ENCODE measurements at regions not wholly inside any gene's neighbourhood (a gene's known extent, or its start where the extent isn't known, plus 50 kb on each side); places are given as distances from the start of the nearest gene placed in this dataset.

GRCh38 chr2:37460896-37461229 is 116.4 kb downstream of the QPCT start:
- TF ChIP-seq, protein P1, sequence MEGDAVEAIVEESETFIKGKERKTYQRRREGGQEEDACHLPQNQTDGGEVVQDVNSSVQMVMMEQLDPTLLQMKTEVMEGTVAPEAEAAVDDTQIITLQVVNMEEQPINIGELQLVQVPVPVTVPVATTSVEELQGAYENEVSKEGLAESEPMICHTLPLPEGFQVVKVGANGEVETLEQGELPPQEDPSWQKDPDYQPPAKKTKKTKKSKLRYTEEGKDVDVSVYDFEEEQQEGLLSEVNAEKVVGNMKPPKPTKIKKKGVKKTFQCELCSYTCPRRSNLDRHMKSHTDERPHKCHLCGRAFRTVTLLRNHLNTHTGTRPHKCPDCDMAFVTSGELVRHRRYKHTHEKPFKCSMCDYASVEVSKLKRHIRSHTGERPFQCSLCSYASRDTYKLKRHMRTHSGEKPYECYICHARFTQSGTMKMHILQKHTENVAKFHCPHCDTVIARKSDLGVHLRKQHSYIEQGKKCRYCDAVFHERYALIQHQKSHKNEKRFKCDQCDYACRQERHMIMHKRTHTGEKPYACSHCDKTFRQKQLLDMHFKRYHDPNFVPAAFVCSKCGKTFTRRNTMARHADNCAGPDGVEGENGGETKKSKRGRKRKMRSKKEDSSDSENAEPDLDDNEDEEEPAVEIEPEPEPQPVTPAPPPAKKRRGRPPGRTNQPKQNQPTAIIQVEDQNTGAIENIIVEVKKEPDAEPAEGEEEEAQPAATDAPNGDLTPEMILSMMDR (IDR thresholded peaks at IDR 0.05), result no peak
- TF ChIP-seq POLR2A (IDR thresholded peaks at IDR 0.05) (no peak), POLR2AphosphoS5 (IDR thresholded peaks at IDR 0.05) (no peak)
